ENCODE measurements at regions not wholly inside any gene's neighbourhood (a gene's known extent, or its start where the extent isn't known, plus 50 kb on each side); places are given as distances from the start of the nearest gene placed in this dataset.
"Not testable (repeated sequence)": the region's sequence is repeated elsewhere in the genome, so short reads cannot be mapped to it uniquely, and the experiment has no call there.

GRCh38 chr6:65984089-65984488, 277.1 kb upstream of the EYS start:
- H4K20me1 ChIP-seq (ENCODE audit: insufficient read depth, low read length), result no peaks in the 10 kb centered on the region
- no peak overlapping the region for H3K9ac ChIP-seq (ENCODE audit: low read length)
- no peaks in the 10 kb centered on the region for H3K27me3 ChIP-seq (ENCODE audit: low read depth, low read length)
- H3K4me3 ChIP-seq (ENCODE audit: low read length), result no peak overlapping the region
- no peaks in the 10 kb centered on the region for H3K9me3 ChIP-seq (ENCODE audit: insufficient read depth, low read length)
- H3K4me1 ChIP-seq (ENCODE audit: low read length), result no peaks in the 10 kb centered on the region
- no peaks in the 10 kb centered on the region for H3K79me2 ChIP-seq (ENCODE audit: low read length)
- TF ChIP-seq CTCF (IDR thresholded peaks at IDR 0.05; ENCODE audit: low read depth, low read length) (no peak), EZH2phosphoT487 (IDR thresholded peaks at IDR 0.05; ENCODE audit: low read depth) (no peak)
- H3K4me2 ChIP-seq (ENCODE audit: low read length), result no peak overlapping the region
- H3K27ac ChIP-seq (ENCODE audit: low read length), result no peak overlapping the region
- H2AFZ ChIP-seq (ENCODE audit: low read depth, low read length), result no peak overlapping the region
- no peaks in the 10 kb centered on the region for H3K36me3 ChIP-seq (replicated peaks; ENCODE audit: low read depth, low read length)

- Histone ChIP-seq H3K27me3 (ENCODE audit: low read depth, low read length) (no peaks in the 10 kb centered on the region), H3K36me3 (replicated peaks; ENCODE audit: low read depth, low read length) (no peaks in the 10 kb centered on the region), H3K4me1 (ENCODE audit: low read length) (no peaks in the 10 kb centered on the region), H2AFZ (ENCODE audit: low read depth, low read length) (no peak overlapping the region; the same call in 1 of the 2 replicates), H4K20me1 (ENCODE audit: insufficient read depth, low read length) (no peaks in the 10 kb centered on the region), H3K9me3 (ENCODE audit: insufficient read depth, low read length) (no peaks in the 10 kb centered on the region), H3K27ac (ENCODE audit: low read length) (no peak overlapping the region), H3K4me2 (ENCODE audit: low read length) (no peak overlapping the region), H3K4me3 (ENCODE audit: low read length) (no peak overlapping the region), H3K79me2 (ENCODE audit: low read length) (no peaks in the 10 kb centered on the region), H3K9ac (ENCODE audit: low read length) (no peak overlapping the region)
- no peak for TF ChIP-seq EZH2phosphoT487 (IDR thresholded peaks at IDR 0.05; ENCODE audit: low read depth)
- TF ChIP-seq CTCF (IDR thresholded peaks at IDR 0.05; ENCODE audit: low read depth, low read length), result no peak
Measured at GRCh38 chr6:65979120-65979519, 272.1 kb upstream of the EYS start.

GRCh38 chr6:65971252-65971651, 264.2 kb upstream of the EYS start:
- H3K27me3 ChIP-seq (ENCODE audit: low read depth, low read length); H3K4me3 ChIP-seq (ENCODE audit: low read length); H3K9ac ChIP-seq (ENCODE audit: low read length); H3K4me1 ChIP-seq (ENCODE audit: low read length); H3K4me2 ChIP-seq (ENCODE audit: low read length); H3K36me3 ChIP-seq (replicated peaks; ENCODE audit: low read depth, low read length); H4K20me1 ChIP-seq (ENCODE audit: insufficient read depth, low read length); H3K9me3 ChIP-seq (ENCODE audit: insufficient read depth, low read length); H2AFZ ChIP-seq (ENCODE audit: low read depth, low read length); H3K27ac ChIP-seq (ENCODE audit: low read length); H3K79me2 ChIP-seq (ENCODE audit: low read length): not testable (repeated sequence)

- Histone ChIP-seq H3K36me3 (replicated peaks; ENCODE audit: low read depth, low read length) (no peaks in the 10 kb centered on the region), H3K27ac (ENCODE audit: low read length) (no peak overlapping the region), H3K27me3 (ENCODE audit: low read depth, low read length) (no peaks in the 10 kb centered on the region), H2AFZ (ENCODE audit: low read depth, low read length) (no peak overlapping the region), H3K4me2 (ENCODE audit: low read length) (no peak overlapping the region), H3K9me3 (ENCODE audit: insufficient read depth, low read length) (no peaks in the 10 kb centered on the region), H3K4me3 (ENCODE audit: low read length) (no peak overlapping the region), H4K20me1 (ENCODE audit: insufficient read depth, low read length) (no peaks in the 10 kb centered on the region), H3K4me1 (ENCODE audit: low read length) (peaks cover 3% of the 10 kb centered on the region; the same call in 1 of the 2 replicates), H3K9ac (ENCODE audit: low read length) (no peak overlapping the region), H3K79me2 (ENCODE audit: low read length) (no peaks in the 10 kb centered on the region)
- TF ChIP-seq EZH2phosphoT487 (IDR thresholded peaks at IDR 0.05; ENCODE audit: low read depth), result no peak
- no peak for TF ChIP-seq CTCF (IDR thresholded peaks at IDR 0.05; ENCODE audit: low read depth, low read length)
Measured at GRCh38 chr6:65964261-65964660, 257.2 kb upstream of the EYS start.

- no peak overlapping the region for H2AFZ ChIP-seq (ENCODE audit: low read depth, low read length)
- H3K9ac ChIP-seq (ENCODE audit: low read length), result no peak overlapping the region
- no peak overlapping the region for H3K4me3 ChIP-seq (ENCODE audit: low read length)
- H3K4me1 ChIP-seq (ENCODE audit: low read length), result peaks cover 3% of the 10 kb centered on the region; the same call in 1 of the 2 replicates
- no peaks in the 10 kb centered on the region for H3K9me3 ChIP-seq (ENCODE audit: insufficient read depth, low read length)
- no peaks in the 10 kb centered on the region for H4K20me1 ChIP-seq (ENCODE audit: insufficient read depth, low read length)
- no peak overlapping the region; the same call in 1 of the 2 replicates for H3K4me2 ChIP-seq (ENCODE audit: low read length)
- no peaks in the 10 kb centered on the region for H3K79me2 ChIP-seq (ENCODE audit: low read length)
- H3K36me3 ChIP-seq (replicated peaks; ENCODE audit: low read depth, low read length), result no peaks in the 10 kb centered on the region
- H3K27me3 ChIP-seq (ENCODE audit: low read depth, low read length), result no peaks in the 10 kb centered on the region
- no peak for TF ChIP-seq EZH2phosphoT487 (IDR thresholded peaks at IDR 0.05; ENCODE audit: low read depth)
- TF ChIP-seq CTCF (IDR thresholded peaks at IDR 0.05; ENCODE audit: low read depth, low read length), result no peak
- no peak overlapping the region for H3K27ac ChIP-seq (ENCODE audit: low read length)
Measured at GRCh38 chr6:65955034-65955433, 248.0 kb upstream of the EYS start.
